ENCODE measurements at regions not wholly inside any gene's neighbourhood (a gene's known extent, or its start where the extent isn't known, plus 50 kb on each side); places are given as distances from the start of the nearest gene placed in this dataset.

DNA sequence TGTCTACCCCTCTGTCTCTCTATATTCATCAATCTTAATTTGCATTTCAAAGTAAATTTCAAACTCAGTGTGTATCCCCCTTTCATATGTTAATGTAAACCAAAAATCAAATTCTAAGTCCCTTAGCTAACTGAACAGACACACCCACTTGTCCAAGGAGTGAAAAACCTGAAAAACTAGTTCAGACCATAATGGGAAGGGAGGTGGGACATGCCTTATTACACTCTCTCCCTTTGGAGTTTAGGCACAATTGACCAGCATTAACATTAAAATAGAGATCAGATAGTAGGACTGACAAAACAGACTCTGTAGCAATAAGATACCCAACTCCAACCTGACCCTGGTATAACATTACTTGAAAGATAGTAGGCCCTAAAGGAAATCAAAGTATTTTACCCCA is 247.7 kb upstream of the GADL1 start:
- no peaks in the 10 kb centered on the region for H3K79me2 ChIP-seq (ENCODE audit: low read depth)
- H3K27ac ChIP-seq, result no peak overlapping the region
- no peaks in the 10 kb centered on the region for H4K20me1 ChIP-seq (ENCODE audit: insufficient read depth)
- peaks cover 8% of the 10 kb centered on the region; the same call in 1 of the 2 replicates for H3K4me1 ChIP-seq (replicated peaks; ENCODE audit: insufficient read depth)
- no peaks in the 10 kb centered on the region for H3K9me3 ChIP-seq (ENCODE audit: insufficient read depth, low read depth)
- no peak overlapping the region for H2AFZ ChIP-seq
- no peaks in the 10 kb centered on the region for H3K27me3 ChIP-seq (ENCODE audit: insufficient read depth, low read depth)
- DNase-seq, result no peak
- no peaks in the 10 kb centered on the region for H3K9me2 ChIP-seq (ENCODE audit: insufficient read depth)
- intact Hi-C loops (cut with micrococcal nuclease; ENCODE audit: unreplicated experiment), result no loop called here
- no peak overlapping the region for H3K4me2 ChIP-seq
- ChIA-PET POLR2A (ENCODE audit: unreplicated experiment) (interaction anchor here (0.6 kb wide), 1 partner anchor 1131 kb away, joined by 3 read pairs; no protein-coding TSS in a partner anchor), CTCF (no interaction called here)
- TF ChIP-seq EZH2 (IDR thresholded peaks at IDR 0.05; ENCODE audit: low read depth), result no peak
- TF ChIP-seq, protein P1, sequence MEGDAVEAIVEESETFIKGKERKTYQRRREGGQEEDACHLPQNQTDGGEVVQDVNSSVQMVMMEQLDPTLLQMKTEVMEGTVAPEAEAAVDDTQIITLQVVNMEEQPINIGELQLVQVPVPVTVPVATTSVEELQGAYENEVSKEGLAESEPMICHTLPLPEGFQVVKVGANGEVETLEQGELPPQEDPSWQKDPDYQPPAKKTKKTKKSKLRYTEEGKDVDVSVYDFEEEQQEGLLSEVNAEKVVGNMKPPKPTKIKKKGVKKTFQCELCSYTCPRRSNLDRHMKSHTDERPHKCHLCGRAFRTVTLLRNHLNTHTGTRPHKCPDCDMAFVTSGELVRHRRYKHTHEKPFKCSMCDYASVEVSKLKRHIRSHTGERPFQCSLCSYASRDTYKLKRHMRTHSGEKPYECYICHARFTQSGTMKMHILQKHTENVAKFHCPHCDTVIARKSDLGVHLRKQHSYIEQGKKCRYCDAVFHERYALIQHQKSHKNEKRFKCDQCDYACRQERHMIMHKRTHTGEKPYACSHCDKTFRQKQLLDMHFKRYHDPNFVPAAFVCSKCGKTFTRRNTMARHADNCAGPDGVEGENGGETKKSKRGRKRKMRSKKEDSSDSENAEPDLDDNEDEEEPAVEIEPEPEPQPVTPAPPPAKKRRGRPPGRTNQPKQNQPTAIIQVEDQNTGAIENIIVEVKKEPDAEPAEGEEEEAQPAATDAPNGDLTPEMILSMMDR (conservative IDR thresholded peaks at IDR 0.05), result no peak
- no peak overlapping the region for H3K4me3 ChIP-seq
- no TSS peak for BruUV-seq (replicated peaks)
- no peaks in the 10 kb centered on the region for H3F3A ChIP-seq (ENCODE audit: insufficient read depth, low read depth)
- no peaks in the 10 kb centered on the region for H3K36me3 ChIP-seq (ENCODE audit: low read depth)

DNA sequence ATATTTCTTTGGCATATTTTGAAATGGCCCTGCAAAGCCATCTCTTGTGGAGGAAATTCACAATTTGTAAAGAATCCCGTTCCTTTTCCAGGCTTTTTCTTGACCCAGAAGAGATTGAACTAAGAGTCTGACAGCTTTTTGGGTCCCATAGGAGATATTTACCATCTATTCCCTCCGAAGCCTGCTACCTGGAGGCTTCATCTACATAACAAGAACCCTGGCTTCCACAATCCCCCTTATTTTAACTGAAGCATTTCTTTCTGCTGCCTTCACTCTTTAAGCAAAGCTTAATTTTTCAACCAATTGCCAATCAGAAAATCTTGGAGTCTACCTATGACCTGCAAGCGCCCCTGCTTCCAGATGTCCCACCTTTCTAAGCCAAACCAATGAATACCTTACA is 248.1 kb upstream of the GADL1 start:
- Histone ChIP-seq H3K36me3 (ENCODE audit: low read depth) (no peaks in the 10 kb centered on the region), H4K20me1 (ENCODE audit: insufficient read depth) (no peaks in the 10 kb centered on the region), H3K27ac (no peak overlapping the region), H3K9me2 (ENCODE audit: insufficient read depth) (no peaks in the 10 kb centered on the region), H3K27me3 (ENCODE audit: insufficient read depth, low read depth) (no peaks in the 10 kb centered on the region), H3K79me2 (ENCODE audit: low read depth) (no peaks in the 10 kb centered on the region), H3K4me2 (no peak overlapping the region), H3F3A (ENCODE audit: insufficient read depth, low read depth) (no peaks in the 10 kb centered on the region), H2AFZ (no peak overlapping the region), H3K9me3 (ENCODE audit: insufficient read depth, low read depth) (no peaks in the 10 kb centered on the region), H3K4me3 (no peak overlapping the region), H3K4me1 (replicated peaks; ENCODE audit: insufficient read depth) (peaks cover 8% of the 10 kb centered on the region; the same call in 1 of the 2 replicates)
- no TSS peak for BruUV-seq (replicated peaks)
- DNase-seq, result no peak
- intact Hi-C loops (cut with micrococcal nuclease; ENCODE audit: unreplicated experiment), result no loop called here
- ChIA-PET CTCF (no interaction called here), POLR2A (ENCODE audit: unreplicated experiment) (interaction anchor here (0.6 kb wide), 1 partner anchor 1132 kb away, joined by 3 read pairs; no protein-coding TSS in a partner anchor)
- TF ChIP-seq EZH2 (IDR thresholded peaks at IDR 0.05; ENCODE audit: low read depth), result no peak
- TF ChIP-seq, protein P1 (conservative IDR thresholded peaks at IDR 0.05), result no peak

DNA sequence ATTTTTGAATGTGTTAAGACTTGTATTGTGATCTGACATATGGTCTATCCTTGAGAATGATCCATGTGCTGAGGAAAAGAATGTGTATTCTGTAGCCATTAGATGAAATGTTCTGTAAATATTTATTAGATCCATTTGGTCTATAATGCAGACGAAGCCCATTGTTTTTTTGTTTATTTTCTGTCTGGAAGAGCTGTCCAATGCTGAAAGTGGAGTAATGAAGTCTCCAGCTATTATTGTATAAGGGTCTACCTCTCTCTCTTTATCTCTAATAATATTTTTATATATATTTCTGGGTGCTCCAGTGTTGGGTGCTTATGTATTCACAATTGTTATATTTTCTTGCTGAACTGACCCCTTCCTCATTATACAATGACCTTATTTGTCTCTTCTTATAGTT is 250.6 kb upstream of the GADL1 start:
- TF ChIP-seq, protein P1 (conservative IDR thresholded peaks at IDR 0.05), result no peak
- no peak for TF ChIP-seq EZH2 (IDR thresholded peaks at IDR 0.05; ENCODE audit: low read depth)
- H3K79me2 ChIP-seq (ENCODE audit: low read depth), result no peaks in the 10 kb centered on the region
- intact Hi-C loops (cut with micrococcal nuclease; ENCODE audit: unreplicated experiment), result no loop called here
- no peak overlapping the region for H3K27ac ChIP-seq
- H3K27me3 ChIP-seq (ENCODE audit: insufficient read depth, low read depth), result no peaks in the 10 kb centered on the region
- no peaks in the 10 kb centered on the region for H4K20me1 ChIP-seq (ENCODE audit: insufficient read depth)
- H3K4me1 ChIP-seq (replicated peaks; ENCODE audit: insufficient read depth), result peaks cover 8% of the 10 kb centered on the region; the same call in 1 of the 2 replicates
- no peak overlapping the region for H3K4me2 ChIP-seq
- H3K36me3 ChIP-seq (ENCODE audit: low read depth), result no peaks in the 10 kb centered on the region
- H2AFZ ChIP-seq, result no peak overlapping the region
- ChIA-PET CTCF (no interaction called here), POLR2A (ENCODE audit: unreplicated experiment) (no interaction called here)
- no peaks in the 10 kb centered on the region for H3F3A ChIP-seq (ENCODE audit: insufficient read depth, low read depth)
- H3K9me2 ChIP-seq (ENCODE audit: insufficient read depth), result no peaks in the 10 kb centered on the region
- no peaks in the 10 kb centered on the region for H3K9me3 ChIP-seq (ENCODE audit: insufficient read depth, low read depth)
- no TSS peak for BruUV-seq (replicated peaks)
- H3K4me3 ChIP-seq, result no peak overlapping the region
- no peak for DNase-seq
